IMR-90 (cell line): ENCODE measurements at regions not wholly inside any gene's neighbourhood (a gene's known extent, or its start where the extent isn't known, plus 50 kb on each side); places are given as distances from the start of the nearest gene placed in this dataset.

Experiments
- ATAC-seq: fragments of 200-7000 bp; cut with Tn5 transposase; 2 replicates; pipeline ENCODE4 v1.9.1; 2020; ENCODE audit warnings: low read depth, mild to moderate bottlenecking, moderate library complexity
- BruUV-seq: library from RNA; stranded (reverse); fragments of 400-500 nt; replicated peaks from 2 replicates; lab custom pipeline; 2021; lab: Mats Ljungman, UMichigan
- CTCF ChIA-PET: fragments of 300-600 bp; formaldehyde crosslinking; extraction: SDS; loops from one replicate; lab custom pipeline; 2021; ENCODE audit warnings: antibody characterized with exemption; lab: Yijun Ruan, JAX
- POLR2A ChIA-PET: fragments of 300-600 bp; sonication (Branson Sonifier 250); formaldehyde crosslinking; loops from one replicate; lab custom pipeline; 2022; ENCODE audit warnings: antibody characterized with exemption; ENCODE audit not compliant: unreplicated experiment; lab: Charles Lee
- DNase-seq: peaks from one replicate; pipeline ENCODE4 v3.0.0; 2013
- H2AFZ ChIP-seq: replicated peaks from 2 replicates; pipeline ENCODE3; 2013; ENCODE audit warnings: low read length, mild to moderate bottlenecking; ENCODE audit not compliant: poor library complexity
- H2AK5ac ChIP-seq: 2 replicates; pipeline ENCODE4 v1.6.1; 2013; ENCODE audit warnings: low read depth, low read length, inconsistent platforms
- H2AK9ac ChIP-seq: replicated peaks from 2 replicates; pipeline ENCODE3; 2013; ENCODE audit warnings: mild to moderate bottlenecking, low read depth, low read length, moderate library complexity; ENCODE audit not compliant: poor library complexity
- H2BK120ac ChIP-seq: 2 replicates; pipeline ENCODE4 v1.6.1; 2013; ENCODE audit warnings: low read depth, low read length, inconsistent platforms
- H2BK15ac ChIP-seq: 3 replicates; pipeline ENCODE4 v1.6.1; 2013; ENCODE audit warnings: low read depth, low read length, inconsistent platforms
- H2BK20ac ChIP-seq: 2 replicates; pipeline ENCODE4 v1.6.1; 2013; ENCODE audit warnings: low read depth, mild to moderate bottlenecking, inconsistent platforms, low read length, moderate library complexity
- H2BK5ac ChIP-seq: 2 replicates; pipeline ENCODE4 v1.6.1; 2013; ENCODE audit warnings: mild to moderate bottlenecking, low read depth, low read length, inconsistent platforms; ENCODE audit not compliant: poor library complexity, severe bottlenecking
- H3K14ac ChIP-seq: replicated peaks from 2 replicates; pipeline ENCODE4 v1.6.1; 2013; ENCODE audit warnings: low read depth, low read length, inconsistent platforms
- H3K18ac ChIP-seq: 2 replicates; pipeline ENCODE4 v1.6.1; 2013; ENCODE audit warnings: low read depth, low read length, control low read depth
- H3K23ac ChIP-seq: 2 replicates; pipeline ENCODE4 v1.6.1; 2013; ENCODE audit warnings: low read depth, low read length, inconsistent platforms
- H3K27ac ChIP-seq: 2 replicates; pipeline ENCODE4 v1.5.1; 2013; ENCODE audit warnings: mild to moderate bottlenecking, control low read depth, low read length; ENCODE audit not compliant: insufficient read depth
- H3K27me3 ChIP-seq: 2 replicates; pipeline ENCODE4 v1.6.1; 2013; ENCODE audit warnings: low read length; ENCODE audit not compliant: control insufficient read depth, insufficient read depth
- H3K36me3 ChIP-seq: 2 replicates; pipeline ENCODE4 v1.6.1; 2013; ENCODE audit warnings: low read length, mixed read lengths; ENCODE audit not compliant: control insufficient read depth, insufficient read depth
- H3K4ac ChIP-seq: 2 replicates; pipeline ENCODE4 v1.6.1; 2013; ENCODE audit warnings: low read depth, low read length, inconsistent platforms
- H3K4me1 ChIP-seq: 2 replicates; pipeline ENCODE4 v1.6.1; 2013; ENCODE audit warnings: low read length, mixed read lengths; ENCODE audit not compliant: control insufficient read depth, insufficient read depth
- H3K4me2 ChIP-seq: 2 replicates; pipeline ENCODE4 v1.6.1; 2013; ENCODE audit warnings: low read depth, mild to moderate bottlenecking, control low read depth, low read length, moderate library complexity
- H3K4me3 ChIP-seq: 2 replicates; pipeline ENCODE4 v1.5.1; 2013; ENCODE audit warnings: low read depth, mild to moderate bottlenecking, control low read depth, low read length, moderate library complexity; ENCODE audit not compliant: insufficient read depth
- H3K56ac ChIP-seq: 2 replicates; pipeline ENCODE4 v1.6.1; 2013; ENCODE audit warnings: low read length, inconsistent platforms; ENCODE audit not compliant: insufficient read depth; ENCODE audit errors: extremely low read depth
- H3K79me1 ChIP-seq, 2 experiments: 2 replicates each; pipeline ENCODE4 v1.6.1; 2013; ENCODE audit warnings: low read length in 2 of 2, inconsistent platforms in 1 of 2, low read depth in 1 of 2
- H3K9ac ChIP-seq: 2 replicates; pipeline ENCODE4 v1.6.1; 2013; ENCODE audit warnings: low read depth, low read length, control low read depth
- H3K9me1 ChIP-seq: 2 replicates; pipeline ENCODE4 v1.6.1; 2013; ENCODE audit warnings: low read length, inconsistent platforms; ENCODE audit not compliant: insufficient read depth
- H3K9me3 ChIP-seq: 2 replicates; pipeline ENCODE4 v1.6.1; 2013; ENCODE audit warnings: low read length; ENCODE audit not compliant: control insufficient read depth, insufficient read depth
- H4K20me1 ChIP-seq: 2 replicates; pipeline ENCODE4 v1.6.1; 2013; ENCODE audit warnings: low read length, inconsistent platforms; ENCODE audit not compliant: insufficient read depth
- H4K5ac ChIP-seq: 2 replicates; pipeline ENCODE4 v1.6.1; 2013; ENCODE audit warnings: mild to moderate bottlenecking, low read depth, low read length, control low read depth
- H4K8ac ChIP-seq, 2 experiments: 2 replicates each; pipeline ENCODE4 v1.6.1; 2013; ENCODE audit warnings: low read depth in 2 of 2, low read length in 2 of 2, control low read depth in 1 of 2, inconsistent platforms in 1 of 2
- H4K91ac ChIP-seq: 2 replicates; pipeline ENCODE4 v1.6.1; 2013; ENCODE audit warnings: low read depth, low read length, inconsistent platforms; ENCODE audit not compliant: insufficient read depth
- BHLHE40 ChIP-seq: fragments of 150-350 bp; IDR thresholded peaks from 2 replicates; pipeline ENCODE4 v1.6.1; 2016; ENCODE audit warnings: mild to moderate bottlenecking, low read depth, low read length
- CEBPB ChIP-seq: IDR thresholded peaks from 2 replicates; pipeline ENCODE4 v1.6.1; 2012; ENCODE audit warnings: low read depth, low read length, improper control_type of control experiment
- CHD1 ChIP-seq: IDR thresholded peaks from 2 replicates; pipeline ENCODE4 v1.6.1; 2012; ENCODE audit warnings: low read depth, low read length, improper control_type of control experiment
- CTCF ChIP-seq: conservative IDR thresholded peaks from 2 replicates; pipeline ENCODE4 v1.5.1; 2012; ENCODE audit warnings: mild to moderate bottlenecking, low read depth, low read length, improper control_type of control experiment
- FOS ChIP-seq: fragments of 150-350 bp; IDR thresholded peaks from 2 replicates; pipeline ENCODE4 v1.6.1; 2016; ENCODE audit warnings: low read depth, low read length
- MAFK ChIP-seq: IDR thresholded peaks from 2 replicates; pipeline ENCODE4 v1.6.1; 2012; ENCODE audit warnings: low read depth, low read length, improper control_type of control experiment
- MAZ ChIP-seq: IDR thresholded peaks from 2 replicates; pipeline ENCODE4 v1.6.1; 2012; ENCODE audit warnings: low read depth, mild to moderate bottlenecking, low read length, improper control_type of control experiment, moderate library complexity, borderline replicate concordance
- MXI1 ChIP-seq: IDR thresholded peaks from 2 replicates; pipeline ENCODE4 v1.6.1; 2012; ENCODE audit warnings: low read depth, mild to moderate bottlenecking, low read length, moderate library complexity, borderline replicate concordance
- NFE2L2 ChIP-seq: fragments of 150-350 bp; IDR thresholded peaks from 2 replicates; pipeline ENCODE4 v1.6.1; 2016; ENCODE audit warnings: low read depth, mild to moderate bottlenecking, low read length
- POLR2A ChIP-seq: IDR thresholded peaks from 2 replicates; pipeline ENCODE4 v1.6.1; 2012; ENCODE audit warnings: mild to moderate bottlenecking, low read depth, low read length
- RAD21 ChIP-seq: IDR thresholded peaks from 2 replicates; pipeline ENCODE4 v1.6.1; 2012; ENCODE audit warnings: low read length, improper control_type of control experiment
- RCOR1 ChIP-seq: IDR thresholded peaks from 2 replicates; pipeline ENCODE4 v1.6.1; 2012; ENCODE audit warnings: mild to moderate bottlenecking, low read length, improper control_type of control experiment; ENCODE audit not compliant: insufficient replicate concordance
- RFX5 ChIP-seq: IDR thresholded peaks from 2 replicates; pipeline ENCODE4 v1.8.0; 2012; ENCODE audit warnings: low read depth, mild to moderate bottlenecking, low read length, moderate library complexity
- SMC3 ChIP-seq: fragments of 150-350 bp; IDR thresholded peaks from 2 replicates; pipeline ENCODE4 v1.6.1; 2016; ENCODE audit warnings: low read depth, mild to moderate bottlenecking, antibody characterized with exemption, low read length, moderate library complexity
- USF2 ChIP-seq: fragments of 150-350 bp; IDR thresholded peaks from 2 replicates; pipeline ENCODE4 v1.6.1; 2017; ENCODE audit warnings: mild to moderate bottlenecking, antibody characterized with exemption, low read length, low read depth
- WGBS, 2 experiments: methylation state at CpG; one replicate each; pipeline versions ENCODE4 v1.1.5 to v1.1.7; 2013; ENCODE audit warnings: missing lambda C conversion rate in 2 of 2; ENCODE audit not compliant: insufficient read length in 1 of 2; ENCODE audit errors: extremely low coverage in 2 of 2; 5-methylcytosine and 5-hydroxymethylcytosine counted together
- dilution Hi-C: fragments of 300-500 bp; cut with HindIII; formaldehyde crosslinking; loops from one replicate; pipeline ENCODE4 v1.14.3; 2018; ENCODE audit warnings: low sequenced_read_pairs; ENCODE audit not compliant: unreplicated experiment
- in situ Hi-C: fragments of 300-500 bp; cut with MboI; formaldehyde crosslinking; loops from 3 replicates; pipeline ENCODE4 v1.14.3; 2019; ENCODE audit warnings: low sequenced_read_pairs, inconsistent platforms, mixed read lengths
- intact Hi-C: fragments of 100-400 bp; cut with micrococcal nuclease; formaldehyde crosslinking; loops from 2 replicates; pipeline ENCODE4 v1.10.0; 2022
- TF ChIP-seq, protein P1 (sequence below): fragments of 150-350 bp; IDR thresholded peaks from 2 replicates; pipeline ENCODE4 v1.6.1; 2016; ENCODE audit warnings: low read depth, mild to moderate bottlenecking, low read length, moderate library complexity, borderline replicate concordance

DNA sequence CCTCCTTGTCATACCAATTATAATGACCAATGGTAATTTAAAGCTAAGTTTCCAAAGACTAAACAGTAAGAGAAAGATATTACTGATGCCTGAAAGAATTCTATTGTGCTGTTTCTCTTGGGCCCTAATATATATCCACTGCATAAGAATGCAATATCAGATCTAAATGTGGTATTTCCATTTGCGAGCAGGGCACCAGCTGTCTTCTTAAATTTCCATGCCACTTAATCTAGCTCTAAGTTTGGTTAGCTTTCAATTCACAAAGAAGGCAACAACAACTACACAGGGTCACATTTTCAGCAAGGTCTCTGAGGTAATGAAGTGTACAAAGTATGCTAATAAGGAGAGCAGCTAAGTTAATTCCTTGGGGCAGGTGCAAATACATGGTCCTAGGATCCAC is 315.7 kb downstream of the GPR37 start:
- Histone ChIP-seq H2BK20ac (no peak overlapping the region), H3K27ac (no peak overlapping the region), H2AK9ac (no peak overlapping the region), H3K14ac (no peak overlapping the region), H4K5ac (no peak overlapping the region), H3K18ac (no peak overlapping the region), H2AK5ac (no peak overlapping the region), H3K23ac (no peak overlapping the region), H3K79me1 (no peaks in the 10 kb centered on the region), H3K9me3 (no peaks in the 10 kb centered on the region), H3K4me3 (no peak overlapping the region), H3K9me1 (no peaks in the 10 kb centered on the region), H2BK15ac (no peak overlapping the region), H3K56ac (peak overlapping the region; percentile 1; the same call in 1 of the 2 replicates), H2AFZ (no peak overlapping the region), H2BK120ac (no peak overlapping the region), H4K8ac (no peak overlapping the region), H2BK5ac (no peak overlapping the region), H3K4me2 (no peak overlapping the region), H3K36me3 (no peaks in the 10 kb centered on the region), H3K9ac (no peak overlapping the region), H4K91ac (no peak overlapping the region), H4K20me1 (no peaks in the 10 kb centered on the region), H3K4me1 (no peaks in the 10 kb centered on the region), H3K4ac (no peak overlapping the region), H3K27me3 (no peaks in the 10 kb centered on the region)
- ChIA-PET CTCF (interaction anchor here (0.5 to 1.1 kb wide), 2 partner anchors 8 to 29 kb away, joined by 3 to 4 read pairs; no protein-coding TSS in a partner anchor), POLR2A (interaction anchor here (0.6 kb wide), 1 partner anchor 67 kb away, joined by 3 read pairs; no protein-coding TSS in a partner anchor)
- dilution Hi-C loops: no loop called here
- ATAC-seq: no peak
- no peak for DNase-seq
- WGBS, 2 experiments: no CpG with 5 or more reads among the region's 1 CpG
- TF ChIP-seq RCOR1: no peak
- TF ChIP-seq CTCF: no peak
- no peak for TF ChIP-seq POLR2A
- no peak for TF ChIP-seq RFX5
- TF ChIP-seq BHLHE40: no peak
- no peak for TF ChIP-seq RAD21
- no peak for TF ChIP-seq MXI1
- no peak for TF ChIP-seq FOS
- no peak for TF ChIP-seq CHD1
- TF ChIP-seq CEBPB: no peak
- TF ChIP-seq, protein P1, sequence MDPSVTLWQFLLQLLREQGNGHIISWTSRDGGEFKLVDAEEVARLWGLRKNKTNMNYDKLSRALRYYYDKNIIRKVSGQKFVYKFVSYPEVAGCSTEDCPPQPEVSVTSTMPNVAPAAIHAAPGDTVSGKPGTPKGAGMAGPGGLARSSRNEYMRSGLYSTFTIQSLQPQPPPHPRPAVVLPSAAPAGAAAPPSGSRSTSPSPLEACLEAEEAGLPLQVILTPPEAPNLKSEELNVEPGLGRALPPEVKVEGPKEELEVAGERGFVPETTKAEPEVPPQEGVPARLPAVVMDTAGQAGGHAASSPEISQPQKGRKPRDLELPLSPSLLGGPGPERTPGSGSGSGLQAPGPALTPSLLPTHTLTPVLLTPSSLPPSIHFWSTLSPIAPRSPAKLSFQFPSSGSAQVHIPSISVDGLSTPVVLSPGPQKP: no peak
- no peak for TF ChIP-seq USF2
- TF ChIP-seq NFE2L2: no peak
- no peak for TF ChIP-seq MAFK
- TF ChIP-seq SMC3: no peak
- no peak for TF ChIP-seq MAZ
- no TSS peak for BruUV-seq
- intact Hi-C loops: loop anchor here (10.0 kb wide), 1 partner anchor 375 kb away; no protein-coding TSS in a partner anchor
- in situ Hi-C loops: no loop called here
